GM21529 (cell line): ENCODE measurements at regions not wholly inside any gene's neighbourhood (a gene's known extent, or its start where the extent isn't known, plus 50 kb on each side); places are given as distances from the start of the nearest gene placed in this dataset.

Source experiments
- ATAC-seq: cut with Tn5 transposase; IDR thresholded peaks from one replicate; pipeline ENCODE4 v1.9.1; 2021; ENCODE audit not compliant: unreplicated experiment

GRCh38 chr14:100463937-100464336 lies 123.3 kb downstream of the BEGAIN start:
- ATAC-seq, result no peak

- ATAC-seq, result no peak
These were observed 120.9 kb downstream of the BEGAIN start for GRCh38 chr14:100466111-100466856.

GRCh38 chr14:100467046-100467750 lies 120.0 kb downstream of the BEGAIN start:
- ATAC-seq, result no peak

- no peak for ATAC-seq
These were observed 119.3 kb downstream of the BEGAIN start for GRCh38 chr14:100467939-100468338.

GRCh38 chr14:100468557-100468956 lies 118.7 kb downstream of the BEGAIN start:
- ATAC-seq, result no peak

- ATAC-seq, result no peak
These were observed 117.3 kb downstream of the BEGAIN start for GRCh38 chr14:100469632-100470522.

- ATAC-seq, result no peak
These were observed 116.7 kb downstream of the BEGAIN start for GRCh38 chr14:100470523-100470897.

GRCh38 chr14:100471441-100472093 lies 115.7 kb downstream of the BEGAIN start:
- ATAC-seq, result no peak

- no peak for ATAC-seq
These were observed 115.1 kb downstream of the BEGAIN start for GRCh38 chr14:100472094-100472455.

GRCh38 chr14:100472491-100472890 lies 114.7 kb downstream of the BEGAIN start:
- ATAC-seq, result no peak

- no peak for ATAC-seq
These were observed 114.0 kb downstream of the BEGAIN start for GRCh38 chr14:100473249-100473648.

GRCh38 chr14:100474196-100474595 lies 113.0 kb downstream of the BEGAIN start:
- ATAC-seq, result no peak

GRCh38 chr14:100475268-100475667 lies 111.9 kb downstream of the BEGAIN start:
- no peak for ATAC-seq

- no peak for ATAC-seq
These were observed 111.0 kb downstream of the BEGAIN start for GRCh38 chr14:100476012-100476822.

- no peak for ATAC-seq
These were observed 102.5 kb downstream of the BEGAIN start for GRCh38 chr14:100484531-100485267.

GRCh38 chr14:100486025-100486828 lies 101.0 kb downstream of the BEGAIN start:
- ATAC-seq, result peak; percentile 73
